Fibroblast of lung (primary cell): ENCODE measurements at regions not wholly inside any gene's neighbourhood (a gene's known extent, or its start where the extent isn't known, plus 50 kb on each side); places are given as distances from the start of the nearest gene placed in this dataset.

Source experiments
- CTCF ChIP-seq, 2 donors: IDR thresholded peaks in 1 of 2; conservative IDR thresholded peaks in 1 of 2; 1 replicate in 1 of 2; 2 replicates in 1 of 2; pipeline ENCODE4 v1.5.1; 2011 to 2012; ENCODE audit warnings: low read length in 2 of 2, control low read depth in 1 of 2, inconsistent platforms in 1 of 2, low read depth in 1 of 2, mild to moderate bottlenecking in 1 of 2
- EZH2 ChIP-seq: IDR thresholded peaks from 2 replicates; pipeline ENCODE4 v1.5.1; 2012; ENCODE audit warnings: low read length, control low read depth, mild to moderate bottlenecking; ENCODE audit errors: missing control alignments

GRCh38 chr12:16955083-16955657, 349.2 kb upstream of the LMO3 start:
- TF ChIP-seq CTCF (conservative IDR thresholded peaks at IDR 0.05 in 1 of 2, IDR thresholded peaks at IDR 0.05 in 1 of 2; ENCODE audit: low read depth in 1 of 2, low read length in 2 of 2) (no peak), EZH2 (no peak)
